IMR-90 (cell line): ENCODE measurements at regions not wholly inside any gene's neighbourhood (a gene's known extent, or its start where the extent isn't known, plus 50 kb on each side); places are given as distances from the start of the nearest gene placed in this dataset.

Experiments used
- ATAC-seq: fragments of 200-7000 bp; cut with Tn5 transposase; 2 replicates; pipeline ENCODE4 v1.9.1; 2020; ENCODE audit warnings: low read depth, mild to moderate bottlenecking, moderate library complexity
- BruUV-seq: library from RNA; stranded (reverse); fragments of 400-500 nt; replicated peaks from 2 replicates; lab custom pipeline; 2021; lab: Mats Ljungman, UMichigan
- CTCF ChIA-PET: fragments of 300-600 bp; formaldehyde crosslinking; extraction: SDS; loops from one replicate; lab custom pipeline; 2021; ENCODE audit warnings: antibody characterized with exemption; lab: Yijun Ruan, JAX
- POLR2A ChIA-PET: fragments of 300-600 bp; sonication (Branson Sonifier 250); formaldehyde crosslinking; loops from one replicate; lab custom pipeline; 2022; ENCODE audit warnings: antibody characterized with exemption; ENCODE audit not compliant: unreplicated experiment; lab: Charles Lee
- DNase-seq: peaks from one replicate; pipeline ENCODE4 v3.0.0; 2013
- H2AFZ ChIP-seq: replicated peaks from 2 replicates; pipeline ENCODE3; 2013; ENCODE audit warnings: low read length, mild to moderate bottlenecking; ENCODE audit not compliant: poor library complexity
- H2AK5ac ChIP-seq: 2 replicates; pipeline ENCODE4 v1.6.1; 2013; ENCODE audit warnings: low read depth, low read length, inconsistent platforms
- H2AK9ac ChIP-seq: replicated peaks from 2 replicates; pipeline ENCODE3; 2013; ENCODE audit warnings: mild to moderate bottlenecking, low read depth, low read length, moderate library complexity; ENCODE audit not compliant: poor library complexity
- H2BK120ac ChIP-seq: 2 replicates; pipeline ENCODE4 v1.6.1; 2013; ENCODE audit warnings: low read depth, low read length, inconsistent platforms
- H2BK15ac ChIP-seq: 3 replicates; pipeline ENCODE4 v1.6.1; 2013; ENCODE audit warnings: low read depth, low read length, inconsistent platforms
- H2BK20ac ChIP-seq: 2 replicates; pipeline ENCODE4 v1.6.1; 2013; ENCODE audit warnings: low read depth, mild to moderate bottlenecking, inconsistent platforms, low read length, moderate library complexity
- H2BK5ac ChIP-seq: 2 replicates; pipeline ENCODE4 v1.6.1; 2013; ENCODE audit warnings: mild to moderate bottlenecking, low read depth, low read length, inconsistent platforms; ENCODE audit not compliant: poor library complexity, severe bottlenecking
- H3K14ac ChIP-seq: replicated peaks from 2 replicates; pipeline ENCODE4 v1.6.1; 2013; ENCODE audit warnings: low read depth, low read length, inconsistent platforms
- H3K18ac ChIP-seq: 2 replicates; pipeline ENCODE4 v1.6.1; 2013; ENCODE audit warnings: low read depth, low read length, control low read depth
- H3K23ac ChIP-seq: 2 replicates; pipeline ENCODE4 v1.6.1; 2013; ENCODE audit warnings: low read depth, low read length, inconsistent platforms
- H3K27ac ChIP-seq: 2 replicates; pipeline ENCODE4 v1.5.1; 2013; ENCODE audit warnings: mild to moderate bottlenecking, control low read depth, low read length; ENCODE audit not compliant: insufficient read depth
- H3K27me3 ChIP-seq: 2 replicates; pipeline ENCODE4 v1.6.1; 2013; ENCODE audit warnings: low read length; ENCODE audit not compliant: control insufficient read depth, insufficient read depth
- H3K36me3 ChIP-seq: 2 replicates; pipeline ENCODE4 v1.6.1; 2013; ENCODE audit warnings: low read length, mixed read lengths; ENCODE audit not compliant: control insufficient read depth, insufficient read depth
- H3K4ac ChIP-seq: 2 replicates; pipeline ENCODE4 v1.6.1; 2013; ENCODE audit warnings: low read depth, low read length, inconsistent platforms
- H3K4me1 ChIP-seq: 2 replicates; pipeline ENCODE4 v1.6.1; 2013; ENCODE audit warnings: low read length, mixed read lengths; ENCODE audit not compliant: control insufficient read depth, insufficient read depth
- H3K4me2 ChIP-seq: 2 replicates; pipeline ENCODE4 v1.6.1; 2013; ENCODE audit warnings: low read depth, mild to moderate bottlenecking, control low read depth, low read length, moderate library complexity
- H3K4me3 ChIP-seq: 2 replicates; pipeline ENCODE4 v1.5.1; 2013; ENCODE audit warnings: low read depth, mild to moderate bottlenecking, control low read depth, low read length, moderate library complexity; ENCODE audit not compliant: insufficient read depth
- H3K56ac ChIP-seq: 2 replicates; pipeline ENCODE4 v1.6.1; 2013; ENCODE audit warnings: low read length, inconsistent platforms; ENCODE audit not compliant: insufficient read depth; ENCODE audit errors: extremely low read depth
- H3K79me1 ChIP-seq, 2 experiments: 2 replicates each; pipeline ENCODE4 v1.6.1; 2013; ENCODE audit warnings: low read length in 2 of 2, inconsistent platforms in 1 of 2, low read depth in 1 of 2
- H3K9ac ChIP-seq: 2 replicates; pipeline ENCODE4 v1.6.1; 2013; ENCODE audit warnings: low read depth, low read length, control low read depth
- H3K9me1 ChIP-seq: 2 replicates; pipeline ENCODE4 v1.6.1; 2013; ENCODE audit warnings: low read length, inconsistent platforms; ENCODE audit not compliant: insufficient read depth
- H3K9me3 ChIP-seq: 2 replicates; pipeline ENCODE4 v1.6.1; 2013; ENCODE audit warnings: low read length; ENCODE audit not compliant: control insufficient read depth, insufficient read depth
- H4K20me1 ChIP-seq: 2 replicates; pipeline ENCODE4 v1.6.1; 2013; ENCODE audit warnings: low read length, inconsistent platforms; ENCODE audit not compliant: insufficient read depth
- H4K5ac ChIP-seq: 2 replicates; pipeline ENCODE4 v1.6.1; 2013; ENCODE audit warnings: mild to moderate bottlenecking, low read depth, low read length, control low read depth
- H4K8ac ChIP-seq, 2 experiments: 2 replicates each; pipeline ENCODE4 v1.6.1; 2013; ENCODE audit warnings: low read depth in 2 of 2, low read length in 2 of 2, control low read depth in 1 of 2, inconsistent platforms in 1 of 2
- H4K91ac ChIP-seq: 2 replicates; pipeline ENCODE4 v1.6.1; 2013; ENCODE audit warnings: low read depth, low read length, inconsistent platforms; ENCODE audit not compliant: insufficient read depth
- MXI1 ChIP-seq: IDR thresholded peaks from 2 replicates; pipeline ENCODE4 v1.6.1; 2012; ENCODE audit warnings: low read depth, mild to moderate bottlenecking, low read length, moderate library complexity, borderline replicate concordance
- POLR2A ChIP-seq: IDR thresholded peaks from 2 replicates; pipeline ENCODE4 v1.6.1; 2012; ENCODE audit warnings: mild to moderate bottlenecking, low read depth, low read length
- RCOR1 ChIP-seq: IDR thresholded peaks from 2 replicates; pipeline ENCODE4 v1.6.1; 2012; ENCODE audit warnings: mild to moderate bottlenecking, low read length, improper control_type of control experiment; ENCODE audit not compliant: insufficient replicate concordance
- SMC3 ChIP-seq: fragments of 150-350 bp; IDR thresholded peaks from 2 replicates; pipeline ENCODE4 v1.6.1; 2016; ENCODE audit warnings: low read depth, mild to moderate bottlenecking, antibody characterized with exemption, low read length, moderate library complexity
- WGBS, 2 experiments: methylation state at CpG; one replicate each; pipeline versions ENCODE4 v1.1.5 to v1.1.7; 2013; ENCODE audit warnings: missing lambda C conversion rate in 2 of 2; ENCODE audit not compliant: insufficient read length in 1 of 2; ENCODE audit errors: extremely low coverage in 2 of 2; 5-methylcytosine and 5-hydroxymethylcytosine counted together
- dilution Hi-C: fragments of 300-500 bp; cut with HindIII; formaldehyde crosslinking; loops from one replicate; pipeline ENCODE4 v1.14.3; 2018; ENCODE audit warnings: low sequenced_read_pairs; ENCODE audit not compliant: unreplicated experiment
- in situ Hi-C: fragments of 300-500 bp; cut with MboI; formaldehyde crosslinking; loops from 3 replicates; pipeline ENCODE4 v1.14.3; 2019; ENCODE audit warnings: low sequenced_read_pairs, inconsistent platforms, mixed read lengths
- intact Hi-C: fragments of 100-400 bp; cut with micrococcal nuclease; formaldehyde crosslinking; loops from 2 replicates; pipeline ENCODE4 v1.10.0; 2022

DNA sequence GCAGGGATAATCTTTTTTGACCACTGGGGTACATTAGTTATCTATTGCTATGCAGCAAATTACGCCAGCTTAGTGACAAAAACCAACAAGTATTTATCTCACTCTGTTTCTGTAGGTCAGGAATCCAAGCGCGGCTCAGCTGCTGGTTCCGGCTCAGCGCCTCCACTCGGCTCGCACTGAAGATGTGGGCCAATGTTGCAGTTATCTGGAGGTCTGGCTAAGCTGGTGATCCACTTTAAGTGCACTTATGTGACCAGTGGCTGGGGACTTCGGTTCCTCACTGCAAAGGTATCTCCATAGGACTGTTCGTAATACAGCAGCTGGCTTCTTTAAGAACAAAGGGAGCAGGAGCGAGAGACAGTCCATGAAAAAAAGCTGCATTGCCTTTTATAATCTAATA lies 591.9 kb downstream of the TMEM182 start:
- TF ChIP-seq POLR2A = no peak
- no peak for TF ChIP-seq MXI1
- no peak for TF ChIP-seq SMC3
- no peak for TF ChIP-seq RCOR1
- no peak overlapping the region for H3K56ac ChIP-seq
- no CpG with 5 or more reads among the region's 10 CpGs for WGBS, 2 experiments
- BruUV-seq = no TSS peak
- dilution Hi-C loops (no loop called here), intact Hi-C loops (no loop called here), in situ Hi-C loops (no loop called here)
- no peak overlapping the region for H4K5ac ChIP-seq
- no peak overlapping the region for H2AK5ac ChIP-seq
- no peak for ATAC-seq
- H4K8ac ChIP-seq = no peak overlapping the region
- H2BK20ac ChIP-seq = no peak overlapping the region
- ChIA-PET CTCF (no interaction called here), POLR2A (no interaction called here)
- H3K14ac ChIP-seq = no peak overlapping the region
- no peak overlapping the region for H3K4me2 ChIP-seq
- no peaks in the 10 kb centered on the region for H3K4me1 ChIP-seq
- no peak overlapping the region for H4K91ac ChIP-seq
- no peaks in the 10 kb centered on the region for H3K79me1 ChIP-seq
- no peaks in the 10 kb centered on the region for H4K20me1 ChIP-seq
- H2AFZ ChIP-seq = no peak overlapping the region
- H2BK5ac ChIP-seq = no peak overlapping the region
- no peaks in the 10 kb centered on the region for H3K36me3 ChIP-seq
- no peak overlapping the region for H3K4me3 ChIP-seq
- no peak overlapping the region for H3K23ac ChIP-seq
- H3K18ac ChIP-seq = no peak overlapping the region
- no peak for DNase-seq
- H2BK15ac ChIP-seq = no peak overlapping the region
- no peaks in the 10 kb centered on the region for H3K9me1 ChIP-seq
- no peak overlapping the region for H2BK120ac ChIP-seq
- H3K9ac ChIP-seq = no peak overlapping the region
- no peak overlapping the region for H3K4ac ChIP-seq
- peaks cover 4% of the 10 kb centered on the region; the same call in 1 of the 2 replicates for H3K9me3 ChIP-seq
- no peaks in the 10 kb centered on the region for H3K27me3 ChIP-seq
- no peak overlapping the region for H2AK9ac ChIP-seq
- H3K27ac ChIP-seq = no peak overlapping the region
